Activated T-cell treated with anti-CD3 and anti-CD28 coated beads, Interleukin-2, amount 50 U/mL, for 24 hours (primary cell): ENCODE measurements at regions not wholly inside any gene's neighbourhood (a gene's known extent, or its start where the extent isn't known, plus 50 kb on each side); places are given as distances from the start of the nearest gene placed in this dataset.

ENCODE experiments used
- DNase-seq: peaks from one replicate; pipeline ENCODE4 v3.0.0-alpha.2; 2020
- H3K27ac Mint-ChIP-seq: 2 replicates; pipeline ENCODE4 v1.8.0; 2020; ENCODE audit warnings: mild to moderate bottlenecking, mixed read lengths
- H3K27me3 Mint-ChIP-seq: 2 replicates; pipeline ENCODE4 v1.8.0; 2020; ENCODE audit warnings: mixed read lengths
- H3K36me3 Mint-ChIP-seq: 2 replicates; pipeline ENCODE4 v1.8.0; 2020; ENCODE audit warnings: low read depth, mixed read lengths
- H3K4me1 Mint-ChIP-seq: 2 replicates; pipeline ENCODE4 v1.8.0; 2020; ENCODE audit warnings: low read depth, mixed read lengths
- H3K4me3 Mint-ChIP-seq: 2 replicates; pipeline ENCODE4 v1.8.0; 2020; ENCODE audit warnings: mild to moderate bottlenecking, moderate library complexity, mixed read lengths
- H3K9me3 Mint-ChIP-seq: 2 replicates; pipeline ENCODE4 v1.8.0; 2020; ENCODE audit warnings: mixed read lengths

GRCh38 chr1:212207822-212208520 is 77.2 kb upstream of the PPP2R5A start:
- Mint-ChIP-seq H3K9me3 (no peaks in the 10 kb centered on the region), H3K4me3 (no peak overlapping the region), H3K27ac (no peak overlapping the region), H3K27me3 (no peaks in the 10 kb centered on the region), H3K36me3 (no peaks in the 10 kb centered on the region), H3K4me1 (no peaks in the 10 kb centered on the region)
- DNase-seq, result no peak

GRCh38 chr1:212208978-212209644 is 76.1 kb upstream of the PPP2R5A start:
- Mint-ChIP-seq H3K36me3 (no peaks in the 10 kb centered on the region), H3K9me3 (no peaks in the 10 kb centered on the region), H3K4me1 (no peaks in the 10 kb centered on the region), H3K27ac (no peak overlapping the region), H3K4me3 (no peak overlapping the region), H3K27me3 (no peaks in the 10 kb centered on the region)
- no peak for DNase-seq

GRCh38 chr1:212211371-212211770 is 73.8 kb upstream of the PPP2R5A start:
- no peaks in the 10 kb centered on the region for H3K36me3 Mint-ChIP-seq
- H3K27ac Mint-ChIP-seq, result no peak overlapping the region
- H3K9me3 Mint-ChIP-seq, result no peaks in the 10 kb centered on the region
- DNase-seq, result no peak
- no peaks in the 10 kb centered on the region for H3K27me3 Mint-ChIP-seq
- no peak overlapping the region for H3K4me3 Mint-ChIP-seq
- H3K4me1 Mint-ChIP-seq, result no peaks in the 10 kb centered on the region

- Mint-ChIP-seq H3K4me1 (no peaks in the 10 kb centered on the region), H3K27me3 (no peaks in the 10 kb centered on the region), H3K9me3 (no peaks in the 10 kb centered on the region), H3K36me3 (no peaks in the 10 kb centered on the region), H3K27ac (no peak overlapping the region), H3K4me3 (no peak overlapping the region)
- DNase-seq, result no peak
These were observed 72.9 kb upstream of the PPP2R5A start for GRCh38 chr1:212212343-212212742.

- Mint-ChIP-seq H3K36me3 (no peaks in the 10 kb centered on the region), H3K4me1 (no peaks in the 10 kb centered on the region), H3K27ac (no peak overlapping the region), H3K27me3 (no peaks in the 10 kb centered on the region), H3K4me3 (no peak overlapping the region), H3K9me3 (no peaks in the 10 kb centered on the region)
- no peak for DNase-seq
These were observed 72.3 kb upstream of the PPP2R5A start for GRCh38 chr1:212212906-212213305.

GRCh38 chr1:212213784-212214183 is 71.4 kb upstream of the PPP2R5A start:
- Mint-ChIP-seq H3K36me3 (no peaks in the 10 kb centered on the region), H3K4me3 (no peak overlapping the region), H3K4me1 (peaks cover 5% of the 10 kb centered on the region), H3K27ac (no peak overlapping the region), H3K27me3 (no peaks in the 10 kb centered on the region), H3K9me3 (no peaks in the 10 kb centered on the region)
- no peak for DNase-seq

GRCh38 chr1:212214325-212214724 is 70.9 kb upstream of the PPP2R5A start:
- no peak overlapping the region for H3K27ac Mint-ChIP-seq
- DNase-seq, result no peak
- peaks cover 11% of the 10 kb centered on the region for H3K4me1 Mint-ChIP-seq
- no peaks in the 10 kb centered on the region for H3K27me3 Mint-ChIP-seq
- H3K36me3 Mint-ChIP-seq, result no peaks in the 10 kb centered on the region
- no peak overlapping the region for H3K4me3 Mint-ChIP-seq
- no peaks in the 10 kb centered on the region for H3K9me3 Mint-ChIP-seq

- no peaks in the 10 kb centered on the region for H3K9me3 Mint-ChIP-seq
These were observed 69.3 kb upstream of the PPP2R5A start for GRCh38 chr1:212215910-212216309.

GRCh38 chr1:212217633-212218032 is 67.6 kb upstream of the PPP2R5A start:
- H3K36me3 Mint-ChIP-seq, result no peaks in the 10 kb centered on the region
- no peak overlapping the region for H3K27ac Mint-ChIP-seq

More at GRCh38 chr1:212215910-212216309, 69.3 kb upstream of the PPP2R5A start:
- Mint-ChIP-seq H3K27me3 (no peaks in the 10 kb centered on the region), H3K36me3 (no peaks in the 10 kb centered on the region), H3K27ac (no peak overlapping the region), H3K4me3 (no peak overlapping the region), H3K4me1 (peaks cover 16% of the 10 kb centered on the region)
- no peak for DNase-seq

GRCh38 chr1:212218065-212218464 is 67.1 kb upstream of the PPP2R5A start:
- H3K9me3 Mint-ChIP-seq, result no peaks in the 10 kb centered on the region

More at GRCh38 chr1:212217633-212218032, 67.6 kb upstream of the PPP2R5A start:
- Mint-ChIP-seq H3K9me3 (no peaks in the 10 kb centered on the region), H3K4me3 (no peak overlapping the region), H3K27me3 (no peaks in the 10 kb centered on the region), H3K4me1 (peaks cover 16% of the 10 kb centered on the region)
- DNase-seq, result no peak

GRCh38 chr1:212218911-212219310 is 66.3 kb upstream of the PPP2R5A start:
- H3K9me3 Mint-ChIP-seq, result no peaks in the 10 kb centered on the region
- no peak overlapping the region for H3K4me3 Mint-ChIP-seq
- peak overlapping the region; percentile 1 for H3K27ac Mint-ChIP-seq
- no peak for DNase-seq
- no peaks in the 10 kb centered on the region for H3K27me3 Mint-ChIP-seq
- H3K4me1 Mint-ChIP-seq, result peaks cover 17% of the 10 kb centered on the region
- no peaks in the 10 kb centered on the region for H3K36me3 Mint-ChIP-seq

More at GRCh38 chr1:212218065-212218464, 67.1 kb upstream of the PPP2R5A start:
- no peaks in the 10 kb centered on the region for H3K27me3 Mint-ChIP-seq
- DNase-seq, result no peak
- H3K27ac Mint-ChIP-seq, result no peak overlapping the region
- no peak overlapping the region for H3K4me3 Mint-ChIP-seq
- no peaks in the 10 kb centered on the region for H3K36me3 Mint-ChIP-seq
- peaks cover 16% of the 10 kb centered on the region for H3K4me1 Mint-ChIP-seq

GRCh38 chr1:212219679-212220463 is 65.3 kb upstream of the PPP2R5A start:
- no peak for DNase-seq
- Mint-ChIP-seq H3K27me3 (no peaks in the 10 kb centered on the region), H3K27ac (no peak overlapping the region), H3K36me3 (no peaks in the 10 kb centered on the region), H3K9me3 (no peaks in the 10 kb centered on the region), H3K4me3 (no peak overlapping the region), H3K4me1 (peaks cover 24% of the 10 kb centered on the region)

GRCh38 chr1:212221801-212222200 is 63.4 kb upstream of the PPP2R5A start:
- Mint-ChIP-seq H3K4me3 (no peak overlapping the region), H3K27ac (no peak overlapping the region), H3K27me3 (no peaks in the 10 kb centered on the region), H3K9me3 (no peaks in the 10 kb centered on the region), H3K36me3 (no peaks in the 10 kb centered on the region), H3K4me1 (peaks cover 42% of the 10 kb centered on the region)
- no peak for DNase-seq

GRCh38 chr1:212224102-212224501 is 61.1 kb upstream of the PPP2R5A start:
- DNase-seq, result no peak
- Mint-ChIP-seq H3K36me3 (no peaks in the 10 kb centered on the region), H3K9me3 (no peaks in the 10 kb centered on the region), H3K4me3 (no peak overlapping the region), H3K27ac (no peak overlapping the region), H3K4me1 (peaks cover 33% of the 10 kb centered on the region), H3K27me3 (no peaks in the 10 kb centered on the region)

- H3K4me1 Mint-ChIP-seq, result peaks cover 28% of the 10 kb centered on the region
- no peaks in the 10 kb centered on the region for H3K9me3 Mint-ChIP-seq
- no peak for DNase-seq
- H3K27me3 Mint-ChIP-seq, result no peaks in the 10 kb centered on the region
- peak overlapping the region; percentile 7 for H3K27ac Mint-ChIP-seq
- H3K4me3 Mint-ChIP-seq, result no peak overlapping the region
- H3K36me3 Mint-ChIP-seq, result no peaks in the 10 kb centered on the region
These were observed 59.8 kb upstream of the PPP2R5A start for GRCh38 chr1:212225416-212225815.
